ENCODE measurements at regions not wholly inside any gene's neighbourhood (a gene's known extent, or its start where the extent isn't known, plus 50 kb on each side); places are given as distances from the start of the nearest gene placed in this dataset.

DNA sequence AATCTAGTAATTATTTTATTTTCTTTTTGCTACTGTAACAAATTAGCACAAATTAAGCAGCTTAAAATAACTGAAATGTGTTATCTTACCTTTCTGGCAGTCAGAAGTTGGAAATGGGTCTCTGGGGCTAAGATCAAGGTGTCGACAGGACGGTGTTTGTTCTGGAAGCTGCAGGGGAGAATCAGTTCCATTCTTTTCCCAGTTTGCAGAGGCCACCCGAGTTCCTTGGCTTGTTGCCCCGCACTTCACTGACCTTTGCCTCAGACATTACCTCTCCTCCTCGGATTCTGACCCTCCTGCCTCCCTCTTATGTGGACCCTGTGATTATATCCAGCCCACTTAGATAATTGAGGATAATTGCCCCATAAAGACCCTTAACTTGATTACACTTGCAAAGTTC lies 61.0 kb upstream of the MAF start:
- DNase-seq: no peak
- no peaks in the 10 kb centered on the region for H4K20me1 ChIP-seq (ENCODE audit: control insufficient read depth, insufficient read depth, low read length, poor library complexity, severe bottlenecking)
- H3K27ac ChIP-seq (ENCODE audit: low read length in 2 of 2): no peak overlapping the region
- no peak for ATAC-seq (ENCODE audit: low read depth)
- peaks cover 8% of the 10 kb centered on the region for H3K27me3 Mint-ChIP-seq
- H3K9me3 ChIP-seq (ENCODE audit: control extremely low read depth in 1 of 3, control insufficient read depth in 2 of 3, insufficient read depth in 1 of 3, low read length in 2 of 3): no peaks in the 10 kb centered on the region
- no peak overlapping the region for H3K27ac Mint-ChIP-seq
- H3K9ac ChIP-seq (ENCODE audit: low read length): no peak overlapping the region
- H3K4me1 Mint-ChIP-seq: no peaks in the 10 kb centered on the region
- no peak overlapping the region for H3K4me3 Mint-ChIP-seq
- H3K9me3 Mint-ChIP-seq (ENCODE audit: insufficient read depth): no peaks in the 10 kb centered on the region
- no peaks in the 10 kb centered on the region for H3K79me2 ChIP-seq (ENCODE audit: control insufficient read depth, insufficient read depth, low read length)
- no peak for TF ChIP-seq EZH2 (IDR thresholded peaks at IDR 0.05; ENCODE audit: borderline replicate concordance, insufficient read depth, low read depth, low read length, poor library complexity, severe bottlenecking)
- TF ChIP-seq, protein P1, sequence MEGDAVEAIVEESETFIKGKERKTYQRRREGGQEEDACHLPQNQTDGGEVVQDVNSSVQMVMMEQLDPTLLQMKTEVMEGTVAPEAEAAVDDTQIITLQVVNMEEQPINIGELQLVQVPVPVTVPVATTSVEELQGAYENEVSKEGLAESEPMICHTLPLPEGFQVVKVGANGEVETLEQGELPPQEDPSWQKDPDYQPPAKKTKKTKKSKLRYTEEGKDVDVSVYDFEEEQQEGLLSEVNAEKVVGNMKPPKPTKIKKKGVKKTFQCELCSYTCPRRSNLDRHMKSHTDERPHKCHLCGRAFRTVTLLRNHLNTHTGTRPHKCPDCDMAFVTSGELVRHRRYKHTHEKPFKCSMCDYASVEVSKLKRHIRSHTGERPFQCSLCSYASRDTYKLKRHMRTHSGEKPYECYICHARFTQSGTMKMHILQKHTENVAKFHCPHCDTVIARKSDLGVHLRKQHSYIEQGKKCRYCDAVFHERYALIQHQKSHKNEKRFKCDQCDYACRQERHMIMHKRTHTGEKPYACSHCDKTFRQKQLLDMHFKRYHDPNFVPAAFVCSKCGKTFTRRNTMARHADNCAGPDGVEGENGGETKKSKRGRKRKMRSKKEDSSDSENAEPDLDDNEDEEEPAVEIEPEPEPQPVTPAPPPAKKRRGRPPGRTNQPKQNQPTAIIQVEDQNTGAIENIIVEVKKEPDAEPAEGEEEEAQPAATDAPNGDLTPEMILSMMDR (IDR thresholded peaks at IDR 0.05): no peak
- H3K27me3 ChIP-seq (replicated peaks in 1 of 4; ENCODE audit: control extremely low read depth in 1 of 4, control insufficient read depth in 3 of 4, insufficient read depth in 4 of 4, low read length in 3 of 4): no peaks in the 10 kb centered on the region
- intact Hi-C loops (cut with micrococcal nuclease): no loop called here
- ChIA-PET CTCF (no interaction called here), POLR2A (no interaction called here)
- 85% methylated on average over 2 of the region's 5 CpGs for WGBS (ENCODE audit: insufficient coverage)
- H2AFZ ChIP-seq (ENCODE audit: insufficient read depth, low read depth, low read length, poor library complexity, severe bottlenecking): no peak overlapping the region
- no peaks in the 10 kb centered on the region for H3K36me3 ChIP-seq (replicated peaks in 1 of 2; ENCODE audit: control extremely low read depth in 1 of 2, control insufficient read depth in 1 of 2, extremely low read depth in 1 of 2, insufficient read depth in 2 of 2, low read length in 1 of 2)
- H3K4me1 ChIP-seq (ENCODE audit: control insufficient read depth in 2 of 2, insufficient read depth in 2 of 2, low read length in 2 of 2): no peaks in the 10 kb centered on the region
- H3K4me2 ChIP-seq (replicated peaks; ENCODE audit: low read depth, low read length, poor library complexity, severe bottlenecking): no peak overlapping the region
- H3K4me3 ChIP-seq (ENCODE audit: control extremely low read depth in 1 of 5, extremely low read depth in 1 of 5, insufficient read depth in 1 of 5, low read depth in 2 of 5, low read length in 4 of 5): no peak overlapping the region

DNA sequence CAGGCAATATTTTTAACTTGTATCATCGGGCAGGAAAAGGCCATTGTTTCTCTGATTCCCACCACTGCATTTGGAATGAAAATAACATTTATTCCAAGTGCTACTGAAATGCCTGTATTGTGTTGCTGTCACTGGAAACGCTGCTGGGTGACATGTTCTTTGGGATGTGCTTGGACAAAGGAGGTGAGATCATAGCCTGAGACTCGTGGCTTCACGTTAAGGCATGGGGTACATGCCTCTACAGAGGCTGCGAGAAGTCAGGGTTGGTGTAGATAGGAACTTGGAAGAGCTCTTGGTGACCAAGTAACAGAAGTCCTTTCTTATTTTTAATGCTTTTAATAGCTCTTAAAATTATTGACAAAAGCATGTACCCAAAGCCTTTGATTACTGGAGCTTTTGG lies 58.8 kb upstream of the MAF start:
- no peaks in the 10 kb centered on the region for H3K4me1 ChIP-seq (ENCODE audit: control insufficient read depth in 2 of 2, insufficient read depth in 2 of 2, low read length in 2 of 2)
- POLR2A ChIA-PET: no interaction called here
- Mint-ChIP-seq H3K9me3 (ENCODE audit: insufficient read depth) (no peaks in the 10 kb centered on the region), H3K27me3 (peaks cover 5% of the 10 kb centered on the region), H3K4me3 (no peak overlapping the region), H3K4me1 (no peaks in the 10 kb centered on the region), H3K27ac (no peak overlapping the region)
- peaks cover 0 to 2% (median 0%) of the 10 kb centered on the region in 4 experiments for H3K27me3 ChIP-seq (replicated peaks in 1 of 4; ENCODE audit: control extremely low read depth in 1 of 4, control insufficient read depth in 3 of 4, insufficient read depth in 4 of 4, low read length in 3 of 4)
- DNase-seq (no peak), ATAC-seq (ENCODE audit: low read depth) (no peak)
- H3K4me2 ChIP-seq (replicated peaks; ENCODE audit: low read depth, low read length, poor library complexity, severe bottlenecking): no peak overlapping the region
- no peak overlapping the region for H3K9ac ChIP-seq (ENCODE audit: low read length)
- intact Hi-C loops (cut with micrococcal nuclease): no loop called here
- no peak overlapping the region for H2AFZ ChIP-seq (ENCODE audit: insufficient read depth, low read depth, low read length, poor library complexity, severe bottlenecking)
- H3K4me3 ChIP-seq (ENCODE audit: control extremely low read depth in 1 of 5, extremely low read depth in 1 of 5, insufficient read depth in 1 of 5, low read depth in 2 of 5, low read length in 4 of 5): no peak overlapping the region
- CTCF ChIA-PET: no interaction called here
- no peaks in the 10 kb centered on the region for H3K79me2 ChIP-seq (ENCODE audit: control insufficient read depth, insufficient read depth, low read length)
- no peaks in the 10 kb centered on the region for H3K36me3 ChIP-seq (replicated peaks in 1 of 2; ENCODE audit: control extremely low read depth in 1 of 2, control insufficient read depth in 1 of 2, extremely low read depth in 1 of 2, insufficient read depth in 2 of 2, low read length in 1 of 2)
- no peak overlapping the region for H3K27ac ChIP-seq (ENCODE audit: low read length in 2 of 2)
- TF ChIP-seq, protein P1 (IDR thresholded peaks at IDR 0.05): no peak
- TF ChIP-seq EZH2 (IDR thresholded peaks at IDR 0.05; ENCODE audit: borderline replicate concordance, insufficient read depth, low read depth, low read length, poor library complexity, severe bottlenecking): no peak
- H4K20me1 ChIP-seq (ENCODE audit: control insufficient read depth, insufficient read depth, low read length, poor library complexity, severe bottlenecking): no peaks in the 10 kb centered on the region
- WGBS (ENCODE audit: insufficient coverage): 91% methylated on average over 4 of the region's 5 CpGs
- no peaks in the 10 kb centered on the region for H3K9me3 ChIP-seq (ENCODE audit: control extremely low read depth in 1 of 3, control insufficient read depth in 2 of 3, insufficient read depth in 1 of 3, low read length in 2 of 3)
